Mammary epithelial cell (primary cell): ENCODE measurements at regions not wholly inside any gene's neighbourhood (a gene's known extent, or its start where the extent isn't known, plus 50 kb on each side); places are given as distances from the start of the nearest gene placed in this dataset.

Source experiments
- EZH2 ChIP-seq: IDR thresholded peaks from 2 replicates; pipeline ENCODE4 v1.6.1; 2012; ENCODE audit warnings: low read length, inconsistent platforms, borderline replicate concordance
- TF ChIP-seq, protein P1 (sequence below), 2 donors: IDR thresholded peaks in 1 of 2; conservative IDR thresholded peaks in 1 of 2; 2 replicates each; pipeline ENCODE4 v1.5.1; 2011 to 2012; ENCODE audit warnings: inconsistent platforms in 2 of 2, low read length in 2 of 2, mild to moderate bottlenecking in 2 of 2, control low read depth in 1 of 2, low read depth in 1 of 2; ENCODE audit not compliant: insufficient read depth in 1 of 2; ENCODE audit errors: extremely low read depth in 1 of 2

DNA sequence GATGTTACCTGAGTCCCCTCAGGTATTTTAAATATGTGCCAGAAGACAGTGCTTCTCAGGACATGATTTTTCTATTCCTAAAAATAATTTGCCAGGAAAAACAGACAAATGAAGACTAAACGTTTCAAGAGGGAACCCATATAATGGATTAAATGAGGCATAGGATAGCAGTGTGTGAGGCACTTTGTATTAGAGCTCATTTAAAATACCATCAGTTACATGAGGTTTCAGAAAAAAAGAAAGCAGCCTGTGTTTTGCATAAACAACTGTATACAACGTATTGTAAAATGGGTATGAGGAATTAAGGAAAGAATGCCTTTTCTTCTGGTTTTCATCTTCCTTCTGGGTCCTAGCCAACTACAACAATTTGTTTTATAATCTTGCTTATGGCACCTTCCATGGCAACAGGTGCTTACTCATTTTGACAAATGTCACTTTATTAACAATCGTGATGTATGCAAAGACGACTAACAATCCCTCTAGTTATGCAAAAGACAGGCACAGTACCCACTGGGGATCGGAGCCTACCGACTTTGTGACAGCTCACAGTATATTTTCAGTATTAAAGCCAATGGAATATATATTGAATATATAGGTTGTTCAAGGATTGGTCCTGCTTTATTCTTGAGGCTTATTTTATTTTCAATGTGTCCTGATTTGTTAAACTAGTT, 231.6 kb upstream of the ZNF717 start:
- TF ChIP-seq, protein P1, sequence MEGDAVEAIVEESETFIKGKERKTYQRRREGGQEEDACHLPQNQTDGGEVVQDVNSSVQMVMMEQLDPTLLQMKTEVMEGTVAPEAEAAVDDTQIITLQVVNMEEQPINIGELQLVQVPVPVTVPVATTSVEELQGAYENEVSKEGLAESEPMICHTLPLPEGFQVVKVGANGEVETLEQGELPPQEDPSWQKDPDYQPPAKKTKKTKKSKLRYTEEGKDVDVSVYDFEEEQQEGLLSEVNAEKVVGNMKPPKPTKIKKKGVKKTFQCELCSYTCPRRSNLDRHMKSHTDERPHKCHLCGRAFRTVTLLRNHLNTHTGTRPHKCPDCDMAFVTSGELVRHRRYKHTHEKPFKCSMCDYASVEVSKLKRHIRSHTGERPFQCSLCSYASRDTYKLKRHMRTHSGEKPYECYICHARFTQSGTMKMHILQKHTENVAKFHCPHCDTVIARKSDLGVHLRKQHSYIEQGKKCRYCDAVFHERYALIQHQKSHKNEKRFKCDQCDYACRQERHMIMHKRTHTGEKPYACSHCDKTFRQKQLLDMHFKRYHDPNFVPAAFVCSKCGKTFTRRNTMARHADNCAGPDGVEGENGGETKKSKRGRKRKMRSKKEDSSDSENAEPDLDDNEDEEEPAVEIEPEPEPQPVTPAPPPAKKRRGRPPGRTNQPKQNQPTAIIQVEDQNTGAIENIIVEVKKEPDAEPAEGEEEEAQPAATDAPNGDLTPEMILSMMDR (conservative IDR thresholded peaks at IDR 0.05 in 1 of 2, IDR thresholded peaks at IDR 0.05 in 1 of 2; ENCODE audit: extremely low read depth in 1 of 2, insufficient read depth in 1 of 2, low read depth in 1 of 2, low read length in 2 of 2), result no peak
- no peak for TF ChIP-seq EZH2
